Colonic mucosa (tissue), 4 donors: ENCODE measurements at regions not wholly inside any gene's neighbourhood (a gene's known extent, or its start where the extent isn't known, plus 50 kb on each side); places are given as distances from the start of the nearest gene placed in this dataset.

Source experiments
- DNase-seq: peaks from one replicate; pipeline ENCODE4 v3.0.0-alpha.2; 2020
- H3K27ac ChIP-seq: fragments of 200-600 bp; one replicate; pipeline ENCODE4 v1.8.0; 2021
- H3K27me3 ChIP-seq: fragments of 200-600 bp; one replicate; pipeline ENCODE4 v1.8.0; 2021
- H3K36me3 ChIP-seq: fragments of 200-600 bp; one replicate; pipeline ENCODE4 v1.8.0; 2021
- H3K4me1 ChIP-seq: fragments of 200-600 bp; one replicate; pipeline ENCODE4 v1.8.0; 2021; ENCODE audit warnings: mild to moderate bottlenecking
- H3K4me3 ChIP-seq: fragments of 200-600 bp; one replicate; pipeline ENCODE4 v1.8.0; 2021
- H3K9ac ChIP-seq, 2 donors: one replicate each; pipeline ENCODE4 v1.7.0; 2013; ENCODE audit warnings: control low read depth in 2 of 2, low read depth in 2 of 2, low read length in 2 of 2
- H3K9me3 ChIP-seq: fragments of 200-600 bp; one replicate; pipeline ENCODE4 v1.8.0; 2021
- CTCF ChIP-seq: fragments of 200-600 bp; IDR thresholded peaks from one replicate; pipeline ENCODE4 v1.8.0; 2022; ENCODE audit warnings: antibody characterized with exemption, mild to moderate bottlenecking
- intact Hi-C: fragments of 100-400 bp; cut with DNase I; formaldehyde crosslinking; loops from one replicate; pipeline ENCODE4 v1.14.1; 2022
- donor health status: healthy.
- donor health status: DM: no; HTN: no; CAD: no.
- donor health status: DM: no; HTN: no; CAD: no.

GRCh38 chr1:58096714-58097113 is 449.8 kb downstream of the OMA1 start:
- no peak for TF ChIP-seq CTCF
- intact Hi-C loops = no loop called here

GRCh38 chr1:58095183-58095582 is 451.3 kb downstream of the OMA1 start:
- Histone ChIP-seq H3K9me3 (no peaks in the 10 kb centered on the region), H3K27ac (no peak overlapping the region), H3K9ac (no peak overlapping the region), H3K36me3 (no peaks in the 10 kb centered on the region), H3K27me3 (no peaks in the 10 kb centered on the region), H3K4me1 (no peaks in the 10 kb centered on the region), H3K4me3 (no peak overlapping the region)
- intact Hi-C loops = no loop called here
- no peak for TF ChIP-seq CTCF
- no peak for DNase-seq

More at GRCh38 chr1:58096714-58097113, 449.8 kb downstream of the OMA1 start:
- Histone ChIP-seq H3K27ac (no peak overlapping the region), H3K36me3 (no peaks in the 10 kb centered on the region), H3K4me1 (no peaks in the 10 kb centered on the region), H3K9ac (no peak overlapping the region), H3K4me3 (no peak overlapping the region), H3K27me3 (no peaks in the 10 kb centered on the region), H3K9me3 (no peaks in the 10 kb centered on the region)
- no peak for DNase-seq

- H3K27ac ChIP-seq = no peak overlapping the region
- intact Hi-C loops = no loop called here
- no peak for TF ChIP-seq CTCF
- no peaks in the 10 kb centered on the region for H3K36me3 ChIP-seq
- H3K27me3 ChIP-seq = no peaks in the 10 kb centered on the region
- no peaks in the 10 kb centered on the region for H3K9me3 ChIP-seq
- no peak for DNase-seq
- no peak overlapping the region for H3K9ac ChIP-seq
- no peaks in the 10 kb centered on the region for H3K4me1 ChIP-seq
- no peak overlapping the region for H3K4me3 ChIP-seq
These were observed 452.3 kb downstream of the OMA1 start for GRCh38 chr1:58094221-58094620.

- no peak overlapping the region for H3K9ac ChIP-seq
- intact Hi-C loops = no loop called here
- no peak for DNase-seq
- no peaks in the 10 kb centered on the region for H3K9me3 ChIP-seq
- H3K36me3 ChIP-seq = no peaks in the 10 kb centered on the region
- no peak for TF ChIP-seq CTCF
- no peak overlapping the region for H3K27ac ChIP-seq
- H3K27me3 ChIP-seq = no peaks in the 10 kb centered on the region
- no peak overlapping the region for H3K4me3 ChIP-seq
- H3K4me1 ChIP-seq = no peaks in the 10 kb centered on the region
These were observed 455.9 kb downstream of the OMA1 start for GRCh38 chr1:58090640-58091039.

DNA sequence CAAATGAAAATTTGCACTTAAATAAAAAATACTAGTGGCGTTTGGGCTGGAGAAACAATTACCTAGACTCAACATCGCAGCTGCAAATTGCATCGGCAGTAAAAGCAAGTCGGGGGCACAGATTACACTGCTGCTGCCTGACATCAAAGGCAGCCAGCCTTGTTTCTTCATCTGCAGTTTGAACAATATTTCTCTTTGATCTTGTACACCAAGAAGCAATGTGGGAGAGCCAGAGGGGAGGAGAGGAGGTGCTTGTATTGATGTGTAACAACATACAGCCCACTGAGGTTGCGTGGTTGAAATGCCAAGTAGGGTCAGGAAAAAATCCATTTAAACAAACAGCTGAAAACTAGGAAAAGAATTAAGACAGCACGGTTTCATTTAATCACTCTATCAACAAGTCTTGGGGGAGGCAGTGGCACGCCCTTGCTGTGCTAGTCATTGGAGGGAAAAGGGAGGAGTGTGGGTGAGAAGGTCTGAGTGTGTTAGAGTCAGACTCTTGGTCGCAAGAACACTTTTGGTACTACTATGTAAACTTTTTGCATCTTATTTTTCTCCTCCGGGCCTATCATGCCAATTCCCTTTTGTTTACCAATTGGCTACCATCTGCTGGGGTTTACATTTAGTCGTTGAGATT is 456.5 kb downstream of the OMA1 start:
- H3K9ac ChIP-seq = no peak overlapping the region
- no peak overlapping the region for H3K4me3 ChIP-seq
- TF ChIP-seq CTCF = no peak
- H3K27me3 ChIP-seq = no peaks in the 10 kb centered on the region
- no peak overlapping the region for H3K27ac ChIP-seq
- intact Hi-C loops = no loop called here
- H3K36me3 ChIP-seq = no peaks in the 10 kb centered on the region
- no peak for DNase-seq
- no peaks in the 10 kb centered on the region for H3K9me3 ChIP-seq
- H3K4me1 ChIP-seq = no peaks in the 10 kb centered on the region
